GM23338 (cell line): ENCODE measurements at regions not wholly inside any gene's neighbourhood (a gene's known extent, or its start where the extent isn't known, plus 50 kb on each side); places are given as distances from the start of the nearest gene placed in this dataset.

Experiments used
- ATAC-seq: fragments of 200-7000 bp; cut with Tn5 transposase; 3 replicates; pipeline ENCODE4 v1.9.1; 2020
- DNase-seq: peaks from one replicate; pipeline ENCODE4 v3.0.0-alpha.2; 2015; ENCODE audit warnings: low spot score
- H2AFZ ChIP-seq: fragments of 200-600 bp; sonication (generic); 2 replicates; pipeline ENCODE4 v1.8.0; 2016; ENCODE audit warnings: antibody characterized with exemption, mild to moderate bottlenecking, moderate library complexity
- H3F3A ChIP-seq: fragments of 200-600 bp; sonication (generic); replicated peaks from 2 replicates; pipeline ENCODE4 v1.8.0; 2017; ENCODE audit warnings: antibody characterized with exemption, mixed run types, low read depth
- H3K27ac ChIP-seq: fragments of 200-600 bp; sonication (generic); 2 replicates; pipeline ENCODE4 v1.6.1; 2016; ENCODE audit warnings: low read depth
- H3K27me3 ChIP-seq: fragments of 200-600 bp; sonication (generic); 2 replicates; pipeline ENCODE4 v1.8.0; 2016; ENCODE audit warnings: mild to moderate bottlenecking, mixed run types, moderate library complexity; ENCODE audit not compliant: insufficient read depth
- H3K36me3 ChIP-seq: fragments of 200-600 bp; sonication (generic); 2 replicates; pipeline ENCODE4 v1.8.0; 2016; ENCODE audit warnings: mild to moderate bottlenecking; ENCODE audit not compliant: insufficient read depth
- H3K4me1 ChIP-seq: fragments of 200-600 bp; sonication (generic); 2 replicates; pipeline ENCODE4 v1.8.0; 2016; ENCODE audit warnings: mild to moderate bottlenecking, moderate library complexity; ENCODE audit not compliant: insufficient read depth
- H3K4me2 ChIP-seq: fragments of 200-600 bp; sonication (generic); 2 replicates; pipeline ENCODE4 v1.7.1; 2017; ENCODE audit warnings: mixed run types
- H3K4me3 ChIP-seq: fragments of 200-600 bp; sonication (generic); 2 replicates; pipeline ENCODE4 v1.6.1; 2016; ENCODE audit warnings: mixed run types
- H3K79me2 ChIP-seq: fragments of 200-600 bp; sonication (generic); replicated peaks from 2 replicates; pipeline ENCODE4 v1.8.0; 2017; ENCODE audit warnings: mild to moderate bottlenecking; ENCODE audit not compliant: insufficient read depth
- H3K9me2 ChIP-seq: fragments of 200-600 bp; sonication (generic); 2 replicates; pipeline ENCODE4 v1.8.0; 2017; ENCODE audit not compliant: insufficient read depth
- H4K20me1 ChIP-seq: fragments of 200-600 bp; sonication (generic); replicated peaks from 2 replicates; pipeline ENCODE4 v1.8.0; 2017; ENCODE audit warnings: mild to moderate bottlenecking; ENCODE audit not compliant: insufficient read depth
- H3K27ac Mint-ChIP-seq: 2 replicates; pipeline ENCODE4 v1.8.0; 2020; ENCODE audit warnings: inconsistent platforms, mild to moderate bottlenecking, moderate library complexity, mixed read lengths
- H3K27me3 Mint-ChIP-seq: 3 replicates; pipeline ENCODE4 v1.8.0; 2022; ENCODE audit warnings: low read depth, mild to moderate bottlenecking, moderate library complexity, mixed read lengths, inconsistent platforms; ENCODE audit not compliant: insufficient read depth, poor library complexity
- H3K36me3 Mint-ChIP-seq: 3 replicates; pipeline ENCODE4 v1.8.0; 2021; ENCODE audit warnings: low read depth, mild to moderate bottlenecking, inconsistent platforms, moderate library complexity, mixed read lengths
- H3K4me1 Mint-ChIP-seq: 3 replicates; pipeline ENCODE4 v1.8.0; 2020; ENCODE audit warnings: mild to moderate bottlenecking, inconsistent platforms, mixed read lengths
- H3K4me3 Mint-ChIP-seq: 3 replicates; pipeline ENCODE4 v1.8.0; 2021; ENCODE audit warnings: moderate library complexity, mild to moderate bottlenecking, inconsistent platforms, mixed read lengths
- H3K9me3 Mint-ChIP-seq: 3 replicates; pipeline ENCODE4 v1.8.0; 2020; ENCODE audit warnings: moderate library complexity, mild to moderate bottlenecking, inconsistent platforms, mixed read lengths
- CTCF ChIP-seq, 2 experiments: fragments of 200-600 bp in 1 of 2; sonication (generic) in 1 of 2; conservative IDR thresholded peaks; 2 replicates each; pipeline versions ENCODE4 v1.5.1 to v1.6.1; 2016 to 2017; ENCODE audit warnings: antibody characterized with exemption in 2 of 2, low read depth in 2 of 2, mild to moderate bottlenecking in 2 of 2, moderate library complexity in 1 of 2
- ETS1 ChIP-seq: IDR thresholded peaks from 2 replicates; pipeline ENCODE4 v1.6.1; 2016; ENCODE audit warnings: antibody characterized with exemption
- EZH2 ChIP-seq: fragments of 200-600 bp; sonication (generic); IDR thresholded peaks from one replicate; pipeline ENCODE4 v1.8.0; 2017; ENCODE audit warnings: antibody characterized with exemption, mild to moderate bottlenecking, low read depth; ENCODE audit not compliant: unreplicated experiment
- REST ChIP-seq: IDR thresholded peaks from one replicate; pipeline ENCODE4 v1.6.1; 2018; ENCODE audit warnings: antibody characterized with exemption; ENCODE audit not compliant: unreplicated experiment
- ZNF114 ChIP-seq: fragments of 250-450 bp; sonication (Bioruptor Pico); IDR thresholded peaks from 2 replicates; pipeline ENCODE4 v1.5.0; 2020; ENCODE audit warnings: mild to moderate bottlenecking, moderate library complexity
- ZNF331 ChIP-seq: fragments of 250-450 bp; sonication (Bioruptor Pico); IDR thresholded peaks from 2 replicates; pipeline ENCODE4 v1.5.0; 2020; ENCODE audit warnings: low read depth, mild to moderate bottlenecking, moderate library complexity

GRCh38 chr5:160960592-160960991 is 108.6 kb upstream of the ATP10B start (continued):
- TF ChIP-seq CTCF (conservative IDR thresholded peaks at IDR 0.05; ENCODE audit: low read depth in 2 of 2) (no peak), ETS1 (no peak), REST (no peak), ZNF114 (no peak), EZH2 (no peak)

DNA sequence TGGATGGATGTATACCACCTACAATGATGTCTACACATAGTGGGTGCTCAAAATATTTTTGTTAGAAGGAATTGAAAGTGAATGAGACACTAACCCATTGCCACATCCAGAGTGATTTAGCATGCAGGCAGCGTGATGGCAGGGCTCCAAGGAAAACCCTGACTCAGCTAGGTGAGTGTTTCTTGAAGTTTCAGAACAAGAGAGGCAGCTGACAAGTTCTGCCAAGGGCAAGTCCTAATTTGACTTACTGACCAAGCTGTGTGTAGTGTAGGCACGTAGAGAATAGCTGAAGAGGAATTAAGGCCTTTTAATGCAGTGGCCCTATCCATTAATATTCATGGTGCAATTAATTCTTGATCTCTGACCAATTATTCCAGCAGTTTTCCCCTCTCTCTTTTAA is 107.8 kb upstream of the ATP10B start:
- no peaks in the 10 kb centered on the region for H3K4me1 ChIP-seq
- H3K4me3 ChIP-seq = no peak overlapping the region
- no peak overlapping the region for H3K27ac ChIP-seq
- DNase-seq = no peak
- peaks cover 2% of the 10 kb centered on the region for H3K27me3 Mint-ChIP-seq
- no peaks in the 10 kb centered on the region for H3K79me2 ChIP-seq
- 0 out of 2 replicates have a peak, but pooled peaks cover 2% of the 10 kb centered on the region for H3K9me2 ChIP-seq
- no peaks in the 10 kb centered on the region for H3K36me3 ChIP-seq
- H3K36me3 Mint-ChIP-seq = no peaks in the 10 kb centered on the region
- H3K4me2 ChIP-seq = no peak overlapping the region
- H3K27me3 ChIP-seq = no peaks in the 10 kb centered on the region
- no peak for ATAC-seq
- no peaks in the 10 kb centered on the region for H3K9me3 Mint-ChIP-seq
- no peak overlapping the region for H3K27ac Mint-ChIP-seq
- no peaks in the 10 kb centered on the region for H4K20me1 ChIP-seq
- no peak overlapping the region for H3K4me3 Mint-ChIP-seq
- no peaks in the 10 kb centered on the region for H3F3A ChIP-seq
- H3K4me1 Mint-ChIP-seq = peaks cover 2% of the 10 kb centered on the region; the same call in 2 of the 3 replicates
- no peak overlapping the region for H2AFZ ChIP-seq
- TF ChIP-seq ETS1 = no peak
- TF ChIP-seq REST = no peak
- no peak for TF ChIP-seq ZNF331
